Panc1 (cell line): ENCODE measurements at regions not wholly inside any gene's neighbourhood (a gene's known extent, or its start where the extent isn't known, plus 50 kb on each side); places are given as distances from the start of the nearest gene placed in this dataset.
"Not testable (repeated sequence)": the region's sequence is repeated elsewhere in the genome, so short reads cannot be mapped to it uniquely, and the experiment has no call there.

Source experiments
- CTCF ChIP-seq: fragments of 450-650 bp; IDR thresholded peaks from 2 replicates; pipeline ENCODE4 v1.5.1; 2017; ENCODE audit warnings: mild to moderate bottlenecking
- REST ChIP-seq, 2 experiments: IDR thresholded peaks; 2 replicates each; pipeline ENCODE4 v1.6.1; 2011 to 2012; ENCODE audit warnings: low read depth in 2 of 2, control low read depth in 1 of 2, low read length in 1 of 2, mild to moderate bottlenecking in 1 of 2, moderate library complexity in 1 of 2; ENCODE audit not compliant: insufficient read depth in 1 of 2
- SIN3A ChIP-seq: IDR thresholded peaks from 2 replicates; pipeline ENCODE4 v1.6.1; 2012; ENCODE audit warnings: low read depth, mild to moderate bottlenecking, low read length, moderate library complexity, borderline replicate concordance; ENCODE audit not compliant: insufficient read depth

- not testable (repeated sequence) for TF ChIP-seq CTCF; REST (IDR thresholded peaks at IDR 0.05; ENCODE audit: insufficient read depth in 1 of 2, low read depth in 2 of 2, low read length in 1 of 2); SIN3A
Observed at GRCh38 chr7:34358578-34358977, 299.4 kb upstream of the NPSR1 start.
